Hematopoietic multipotent progenitor cell treated with erythropoietin and hydrocortisone succinate and interleukin-3 and kit ligand, for 6 days (in vitro differentiated cells): ENCODE measurements at regions not wholly inside any gene's neighbourhood (a gene's known extent, or its start where the extent isn't known, plus 50 kb on each side); places are given as distances from the start of the nearest gene placed in this dataset.
A peak's percentile ranks its signal among the peaks of the same experiment; 100 is the strongest.
"Not testable (repeated sequence)": the region's sequence is repeated elsewhere in the genome, so short reads cannot be mapped to it uniquely, and the experiment has no call there.

Source experiments
- DNase-seq: peaks from one replicate; pipeline ENCODE4 v3.0.0-alpha.2; 2015

DNA sequence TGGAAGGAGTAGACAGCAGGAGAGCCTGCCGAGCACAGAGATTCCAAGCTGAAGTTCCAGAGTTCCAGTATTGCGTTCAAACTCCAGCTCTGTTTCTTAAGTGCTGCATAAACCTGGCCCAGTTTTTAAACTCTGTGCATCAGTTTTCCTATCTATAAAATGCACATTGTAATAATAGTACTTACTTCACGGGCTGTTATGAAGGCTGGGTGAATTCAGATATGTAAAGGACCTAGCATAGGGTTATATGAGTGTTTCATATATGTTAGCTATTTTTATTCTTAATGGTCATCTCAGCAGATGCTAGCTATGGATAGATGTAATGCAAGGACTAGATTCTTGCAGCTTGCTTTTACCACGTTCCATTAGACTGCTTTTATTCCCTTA, 293.1 kb upstream of the SEMA3C start:
- peak; percentile 66 for DNase-seq

DNA sequence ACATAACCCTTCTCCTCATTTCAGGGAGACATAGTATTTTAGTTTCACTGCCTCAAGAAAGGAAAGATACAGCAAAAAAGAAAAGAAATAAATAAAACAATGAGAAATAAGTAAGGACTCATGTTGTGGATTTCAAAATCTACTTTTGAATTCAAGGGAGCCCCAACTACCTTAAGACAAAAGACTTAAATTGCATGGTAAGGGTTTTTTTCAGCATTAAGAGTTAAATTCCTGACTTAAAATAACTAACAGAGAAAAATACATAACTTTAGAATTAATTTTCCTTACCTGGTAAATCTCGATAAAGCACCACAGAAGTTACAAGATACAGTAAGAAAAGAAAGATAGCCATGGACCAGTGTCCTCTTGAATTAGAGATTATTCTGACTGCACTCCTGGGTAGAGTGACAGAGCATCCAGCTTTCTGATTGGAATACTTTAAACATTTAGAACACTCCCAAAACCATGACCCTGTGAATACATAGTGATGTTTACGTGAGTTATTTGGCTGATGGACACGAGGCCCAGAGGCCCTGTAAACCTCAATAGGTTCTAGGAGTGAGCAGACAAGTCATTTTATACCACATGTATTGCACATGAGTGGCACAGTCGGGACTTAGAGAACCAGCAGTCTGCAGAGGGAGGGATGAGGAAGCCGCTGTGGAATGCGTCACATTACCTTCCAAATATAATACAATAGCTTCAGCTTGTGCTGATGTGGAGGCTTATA, 292.5 kb upstream of the SEMA3C start:
- peak; percentile 56 for DNase-seq

DNA sequence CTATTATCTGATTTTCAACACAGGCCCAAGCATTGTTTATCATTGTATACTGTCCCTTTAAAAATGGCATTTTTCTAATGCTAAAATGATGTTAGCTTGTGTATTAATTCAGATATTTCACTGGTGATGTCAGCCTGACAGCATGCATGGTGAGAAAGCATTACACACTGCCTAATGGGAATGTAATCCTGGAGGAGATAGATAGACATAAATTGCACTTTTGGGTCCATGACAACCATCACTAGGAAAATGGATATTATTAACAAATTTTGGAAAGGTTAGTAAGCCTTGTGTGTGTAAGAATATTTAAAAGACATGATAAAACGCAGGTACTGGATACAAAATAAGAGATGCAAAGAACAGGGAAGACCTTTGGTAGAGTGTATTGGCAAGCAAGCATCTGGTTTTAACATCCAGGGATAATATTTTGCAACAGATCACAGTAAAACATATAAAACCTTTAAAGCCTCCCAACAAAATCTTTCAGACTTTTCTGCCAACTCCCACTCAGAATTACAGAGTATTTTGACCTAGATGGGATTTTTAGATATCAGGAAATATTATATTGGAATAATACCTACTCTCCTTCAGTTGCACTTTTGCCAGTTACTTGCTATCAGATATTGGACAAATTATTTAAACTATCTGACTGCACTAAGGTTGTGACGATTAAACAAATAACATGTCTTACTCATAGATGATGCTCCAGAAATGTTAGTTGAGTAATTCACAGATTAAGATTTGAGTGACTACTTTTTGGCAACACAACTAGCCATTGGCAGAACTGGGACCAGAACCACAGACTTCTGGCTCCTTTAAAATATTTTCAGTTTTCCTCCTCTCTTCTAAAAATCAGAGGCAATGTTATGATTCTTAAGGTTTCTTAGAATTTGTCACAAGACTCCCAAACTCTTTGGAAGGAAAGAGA, 291.6 kb upstream of the SEMA3C start:
- DNase-seq = peak; percentile 29

DNA sequence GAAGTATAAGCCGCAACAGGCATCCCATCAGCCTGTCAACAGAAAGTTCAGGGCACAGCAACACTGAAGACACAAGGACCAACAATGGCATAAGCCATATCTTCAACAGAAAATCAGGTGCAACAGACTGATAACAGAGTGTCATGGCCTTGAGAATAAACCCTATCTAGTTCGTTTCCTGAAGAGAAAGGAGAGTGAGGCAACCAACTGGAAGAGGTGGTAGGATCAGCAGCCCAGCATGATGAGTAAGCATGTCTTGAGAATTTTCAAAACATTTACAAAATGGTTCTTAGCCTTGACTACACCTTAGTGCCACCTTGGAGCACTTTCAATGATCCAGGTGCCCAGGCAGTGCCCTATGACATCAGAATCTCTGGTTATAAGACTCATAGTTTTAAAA, 290.2 kb upstream of the SEMA3C start:
- peak; percentile 94 for DNase-seq

DNA sequence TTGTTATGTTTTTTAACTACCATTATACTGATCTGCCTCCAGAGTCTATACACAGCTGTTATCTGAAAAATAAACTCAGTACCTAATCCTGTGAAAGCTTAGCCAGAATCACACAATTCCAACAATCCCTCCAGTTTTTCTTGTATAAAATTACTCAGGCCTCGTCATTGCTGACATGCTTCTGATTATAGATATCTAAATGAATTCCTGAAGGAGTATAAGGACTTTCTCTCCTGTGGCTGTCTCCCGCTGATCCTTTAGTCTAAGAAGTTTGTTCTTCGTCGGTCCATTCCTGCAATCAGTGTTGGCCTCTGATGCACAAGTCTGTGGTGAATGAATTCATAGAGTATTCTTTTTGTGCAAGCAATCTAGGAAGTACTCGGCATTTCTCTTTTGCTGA, 288.9 kb upstream of the SEMA3C start:
- DNase-seq = no peak

DNA sequence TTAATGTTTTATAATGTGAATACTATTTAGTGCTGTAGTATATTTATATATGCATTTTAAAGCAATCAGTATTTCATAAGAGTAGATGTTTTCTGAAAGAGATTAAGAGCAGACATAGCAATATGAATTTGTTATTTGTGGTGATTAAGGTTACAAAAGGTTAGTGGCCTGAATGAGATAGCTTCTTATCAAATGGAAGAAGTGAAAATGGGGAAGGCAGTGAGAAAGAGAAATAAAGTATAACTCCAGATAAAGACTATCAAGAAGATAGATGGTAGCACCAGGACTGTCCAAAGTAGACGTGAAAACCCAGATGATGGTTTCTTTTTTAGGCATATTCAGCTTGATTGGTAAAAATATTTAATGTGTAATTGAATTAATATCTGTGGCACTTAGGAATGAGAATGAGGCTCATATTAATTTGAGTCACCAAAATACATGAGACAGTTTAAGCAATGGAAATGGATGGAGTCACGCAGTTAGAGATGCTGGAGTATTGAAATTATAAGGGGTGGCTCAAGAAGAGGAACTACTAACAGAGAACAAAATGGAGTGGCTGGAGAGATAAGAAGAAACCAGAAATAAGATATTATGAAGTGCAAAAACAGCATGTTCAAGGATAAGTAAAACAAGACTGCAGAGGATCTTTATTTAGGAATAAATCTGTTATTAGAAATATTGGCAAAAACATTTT, 288.0 kb upstream of the SEMA3C start:
- DNase-seq = peak; percentile 73

DNA sequence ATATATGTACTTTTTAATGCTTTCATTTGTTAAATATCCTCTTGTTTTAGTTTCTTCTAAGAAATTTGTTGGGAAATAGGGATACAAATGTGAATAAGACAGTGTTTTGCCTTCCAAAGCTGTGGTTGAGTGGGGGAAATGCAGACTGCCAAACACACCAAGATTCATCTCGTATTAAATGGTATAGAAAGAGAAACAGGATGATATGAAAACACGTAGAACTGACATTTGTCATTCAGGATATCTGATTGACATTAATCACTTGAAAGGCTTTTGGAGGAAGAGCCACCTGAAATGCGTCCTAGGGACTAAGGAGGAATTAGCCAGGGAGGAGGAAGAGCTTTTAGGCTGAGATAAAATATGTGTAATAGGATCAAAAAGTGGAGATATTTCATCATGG, 287.4 kb upstream of the SEMA3C start:
- peak; percentile 10 for DNase-seq

DNA sequence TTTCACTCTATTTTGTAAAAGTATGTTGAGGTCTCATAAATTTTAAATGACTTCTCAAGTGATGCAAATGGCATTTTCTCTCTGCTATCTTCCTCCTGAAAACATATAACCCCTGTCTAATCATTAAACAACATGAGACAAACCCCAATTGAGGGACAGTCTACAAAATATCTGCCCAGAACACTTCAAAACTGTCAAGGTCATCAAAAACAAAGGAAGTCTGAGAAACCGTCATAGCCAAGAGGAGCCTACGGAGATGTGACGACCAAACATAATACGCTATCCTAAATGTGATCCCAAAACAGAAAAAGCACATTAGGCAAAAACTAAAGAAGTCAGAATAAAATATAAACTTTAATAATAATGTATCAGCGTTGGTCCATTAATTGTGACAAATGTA, 282.3 kb upstream of the SEMA3C start:
- DNase-seq = no peak

DNA sequence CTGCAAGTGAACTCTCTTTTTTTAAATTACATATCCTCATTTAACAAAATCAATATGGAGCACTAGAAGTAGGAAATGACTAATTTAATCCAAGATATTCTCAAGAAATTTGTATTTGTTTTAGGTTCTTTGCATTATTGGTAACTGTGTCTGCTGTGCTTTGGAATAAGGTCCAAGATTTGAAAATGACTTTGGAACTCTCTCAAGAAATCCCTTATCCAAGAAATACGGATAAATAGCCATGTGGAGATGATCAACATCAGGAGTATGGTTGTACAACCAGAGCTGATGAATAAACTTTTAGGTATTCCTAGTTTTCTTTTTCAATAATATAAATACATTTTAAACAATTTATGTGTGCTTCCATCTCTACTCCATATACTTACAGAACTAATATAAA, 279.9 kb upstream of the SEMA3C start:
- no peak for DNase-seq

DNA sequence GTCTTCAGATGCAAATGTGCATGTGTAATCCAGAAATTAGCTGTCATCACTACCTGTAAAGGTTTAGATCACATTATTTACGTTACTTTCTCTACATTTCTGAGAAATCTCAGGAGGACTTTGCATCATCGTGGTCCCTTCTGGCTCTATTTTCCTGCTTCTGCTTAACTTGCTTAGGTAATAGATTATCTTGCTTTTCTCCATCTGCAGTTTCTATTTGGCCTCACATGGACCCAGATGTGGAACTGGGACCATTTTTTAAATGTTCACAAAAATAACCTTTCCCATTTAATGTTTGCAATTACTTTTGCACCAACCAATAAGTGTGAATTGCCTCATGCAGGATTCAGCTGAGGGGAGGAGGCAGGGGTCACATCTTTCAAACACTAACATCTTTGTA, 278.4 kb upstream of the SEMA3C start:
- no peak for DNase-seq

DNA sequence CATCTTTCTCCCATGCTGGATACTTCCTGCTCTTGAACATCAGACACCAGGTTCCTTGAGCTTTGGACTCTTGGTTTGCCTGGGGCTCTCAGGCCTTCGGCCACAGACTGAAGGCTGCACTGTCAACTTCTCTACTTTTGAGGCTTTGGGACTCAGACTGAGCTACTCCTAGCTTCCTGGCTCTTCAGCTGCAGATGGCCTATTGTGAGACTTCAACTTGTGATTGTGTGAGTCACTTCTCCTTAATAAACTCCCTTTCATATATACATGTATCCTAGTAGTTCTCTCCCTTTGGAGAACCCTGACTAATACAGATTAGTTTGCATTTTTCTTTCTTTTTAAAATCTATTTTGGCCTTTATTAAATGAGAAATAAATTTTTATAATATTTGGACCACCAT, 276.2 kb upstream of the SEMA3C start:
- DNase-seq = no peak

DNA sequence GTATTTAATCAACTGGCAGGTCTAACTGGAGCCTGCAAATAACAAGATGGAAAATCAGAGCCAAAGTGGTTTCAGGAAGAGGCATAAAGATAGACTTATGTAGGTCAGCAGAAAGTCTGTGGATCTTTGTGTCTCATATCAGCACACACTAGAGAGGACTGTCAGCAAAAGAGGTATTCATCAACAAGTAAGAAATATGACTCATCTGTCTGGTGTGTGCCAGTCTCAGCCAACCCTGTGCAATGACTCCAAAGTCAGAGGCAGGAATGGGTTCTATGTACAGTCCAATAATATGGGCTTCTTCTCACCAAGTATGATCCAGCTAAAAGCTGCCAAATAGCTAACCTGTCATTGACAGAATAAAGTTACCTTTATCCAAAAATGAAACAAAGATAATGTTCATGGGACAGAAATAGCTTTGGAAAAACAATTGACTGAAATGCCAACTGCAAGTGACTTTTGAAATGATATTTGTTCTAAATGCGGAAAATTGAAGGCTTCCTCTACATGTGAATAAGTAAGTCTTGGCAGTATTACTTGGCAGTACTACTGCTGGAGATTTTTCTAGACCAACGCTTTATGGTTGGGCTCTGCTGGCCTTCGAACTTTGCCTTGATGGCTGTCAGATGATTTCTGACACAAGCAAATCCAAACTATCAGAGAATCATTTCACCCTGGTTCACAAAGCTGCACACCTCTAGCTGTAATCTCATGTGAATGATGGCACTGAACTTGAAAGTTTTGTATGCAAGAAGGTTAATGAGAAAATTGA, 272.3 kb upstream of the SEMA3C start:
- DNase-seq = peak; percentile 35

DNA sequence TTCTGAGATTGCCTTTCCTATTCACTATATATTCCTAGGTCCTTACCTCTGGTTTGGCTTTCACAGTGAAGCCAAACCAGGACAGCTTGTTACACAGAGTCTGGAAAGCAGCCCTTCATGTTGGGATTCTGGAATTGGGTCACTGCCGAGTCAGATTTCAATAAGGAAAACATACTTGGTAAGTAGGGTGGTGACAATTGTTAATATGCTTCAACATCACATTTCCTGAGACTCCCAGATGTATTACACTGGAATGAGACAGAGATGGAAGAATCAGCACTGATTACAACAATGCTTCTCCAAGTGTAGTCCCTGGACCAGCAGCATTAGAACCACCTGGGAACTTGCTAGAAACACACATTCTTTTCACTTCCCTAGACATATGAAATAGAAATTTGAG, 268.9 kb upstream of the SEMA3C start:
- no peak for DNase-seq

DNA sequence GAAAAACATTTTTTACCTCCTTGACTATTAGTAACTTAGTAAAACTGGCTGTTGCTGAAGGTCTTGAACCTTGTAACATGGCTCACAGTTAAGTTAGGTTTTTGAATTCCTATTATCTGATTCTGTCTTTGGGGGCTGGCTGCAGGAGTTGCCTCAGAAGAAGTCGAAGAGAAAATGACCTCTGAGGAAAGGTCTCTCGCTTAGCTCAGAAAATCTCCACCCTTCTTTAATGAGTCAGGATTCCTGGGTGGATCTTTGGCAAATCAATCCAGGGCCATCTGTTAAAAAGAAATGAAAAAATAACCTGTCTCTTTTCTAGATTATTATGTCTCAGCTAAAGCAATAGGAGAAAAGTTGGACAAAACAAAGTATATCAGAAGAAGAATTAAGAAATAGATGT, 267.8 kb upstream of the SEMA3C start:
- no peak for DNase-seq

DNA sequence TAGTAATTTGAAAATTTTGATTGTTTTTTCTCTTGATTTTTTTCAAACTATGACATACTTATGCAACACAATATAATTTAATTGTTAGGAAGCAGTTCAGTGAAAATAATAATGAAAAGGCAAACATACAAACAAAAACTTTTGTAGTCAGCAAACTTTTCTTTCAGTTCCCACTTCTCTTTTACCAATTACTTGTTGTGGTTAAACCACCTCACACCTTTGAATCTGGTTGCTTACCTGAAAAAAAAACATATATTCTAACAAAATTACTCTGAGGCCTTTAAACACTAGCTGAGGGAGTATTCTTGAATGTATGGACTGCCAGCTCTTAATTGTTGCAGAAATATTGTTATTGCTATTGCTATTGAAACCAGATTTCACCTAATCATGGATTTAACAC, 266.2 kb upstream of the SEMA3C start:
- DNase-seq = no peak

DNA sequence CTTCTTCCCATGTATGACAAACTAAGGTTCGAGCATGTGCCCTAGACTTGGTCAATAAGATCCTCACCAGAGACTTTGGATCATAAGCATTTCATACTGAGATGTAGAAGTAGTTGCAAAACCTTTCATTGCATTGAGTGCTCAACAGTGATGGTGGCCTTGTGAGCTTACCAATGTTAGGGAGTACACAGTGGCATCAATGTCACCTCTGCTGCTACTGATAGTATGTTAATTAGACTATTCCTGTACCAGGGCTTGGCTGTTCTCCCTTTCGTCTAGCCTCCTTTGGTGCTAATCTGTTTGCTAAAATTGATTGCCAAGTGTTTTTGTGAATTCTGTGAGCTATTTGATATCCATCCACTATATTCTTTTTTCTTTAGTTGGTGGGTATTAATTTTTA, 264.5 kb upstream of the SEMA3C start:
- DNase-seq = no peak

DNA sequence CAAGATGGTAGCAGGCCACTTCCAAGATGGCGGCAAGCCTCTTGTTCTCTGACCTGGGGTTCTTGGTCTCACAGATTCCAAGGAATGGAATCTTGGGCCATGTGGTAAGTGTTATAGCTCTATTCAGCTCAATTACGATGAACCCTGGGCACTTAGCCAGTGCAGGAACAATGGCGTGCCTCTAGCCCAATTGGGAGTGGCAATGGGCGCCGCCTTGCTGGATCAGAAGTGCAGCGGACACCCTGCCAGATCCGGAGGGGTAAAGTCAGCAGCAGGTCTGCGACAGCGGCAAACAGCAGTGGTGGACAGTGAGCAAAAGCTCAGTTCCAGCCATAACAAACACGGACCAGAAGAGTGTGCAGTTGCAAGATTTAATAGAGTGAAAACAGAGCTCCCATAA, 263.2 kb upstream of the SEMA3C start:
- DNase-seq = not testable (repeated sequence)

DNA sequence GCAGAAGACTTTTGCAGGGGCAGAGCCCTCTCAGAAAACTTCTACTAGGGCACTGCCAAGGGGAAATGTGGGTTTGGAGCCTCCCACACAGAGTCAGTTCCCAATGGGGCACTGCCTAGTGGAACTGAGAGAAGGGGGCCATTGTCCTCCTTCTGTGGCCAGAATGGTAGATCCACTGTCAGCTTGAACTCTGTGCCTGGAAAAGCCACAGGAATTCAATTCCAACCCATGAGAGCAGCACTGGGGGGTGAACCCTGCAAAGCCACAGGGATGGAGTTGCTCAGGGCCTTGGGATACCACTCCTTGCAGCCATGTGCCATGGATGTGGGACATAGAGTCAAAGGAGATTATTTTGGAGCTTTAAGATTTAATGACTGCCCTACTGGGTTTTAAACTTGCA, 262.2 kb upstream of the SEMA3C start:
- DNase-seq = no peak

DNA sequence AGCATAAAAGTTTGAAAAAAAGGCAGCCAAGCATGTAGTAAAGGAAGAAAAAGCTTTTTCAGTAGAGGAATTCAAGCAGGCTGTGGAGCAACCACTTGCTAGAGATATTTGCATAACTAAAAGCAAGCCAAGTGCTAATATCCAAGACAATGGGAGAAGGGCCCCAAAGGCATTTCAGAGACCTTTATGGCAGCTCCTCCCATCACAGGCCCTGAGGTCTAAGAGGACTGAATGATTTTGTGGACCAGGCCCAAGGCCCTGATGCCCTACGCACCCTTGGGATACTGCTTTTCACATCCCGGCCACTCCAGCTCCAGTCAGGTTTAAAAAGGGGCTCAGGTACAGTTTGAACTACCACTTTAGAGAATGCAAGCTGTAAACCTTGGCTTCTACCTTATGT, 261.7 kb upstream of the SEMA3C start:
- no peak for DNase-seq

DNA sequence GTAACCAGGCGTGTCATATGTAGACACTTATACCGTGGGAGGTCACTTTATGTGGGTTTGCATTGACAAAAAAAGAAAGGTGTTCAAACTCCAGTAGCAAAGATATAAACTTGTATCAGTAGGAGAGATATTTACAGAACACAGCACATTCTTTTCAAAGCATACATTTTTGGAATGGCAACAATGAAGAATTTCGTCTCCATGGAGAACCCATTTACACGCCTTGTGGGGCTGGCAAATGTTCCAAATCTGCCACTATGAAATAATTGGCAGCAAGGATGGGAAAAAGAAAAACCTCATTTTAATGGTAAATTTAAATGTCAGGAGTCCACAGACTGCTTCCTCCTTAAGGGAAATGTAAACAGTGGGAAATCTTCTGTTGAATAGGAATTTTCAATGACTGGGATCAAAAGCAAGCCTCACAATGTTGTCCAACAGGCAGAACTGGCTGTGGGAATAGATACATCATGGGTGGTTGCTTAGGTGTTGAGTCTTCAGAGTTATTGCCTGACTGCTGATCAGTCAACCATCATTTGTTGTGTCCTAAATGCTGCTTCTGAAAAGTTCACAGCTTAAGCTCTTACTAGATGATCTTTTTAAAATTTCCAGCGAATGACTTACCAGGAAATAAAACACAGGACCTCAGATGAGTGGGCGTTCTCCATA, 256.6 kb upstream of the SEMA3C start:
- DNase-seq = no peak

DNA sequence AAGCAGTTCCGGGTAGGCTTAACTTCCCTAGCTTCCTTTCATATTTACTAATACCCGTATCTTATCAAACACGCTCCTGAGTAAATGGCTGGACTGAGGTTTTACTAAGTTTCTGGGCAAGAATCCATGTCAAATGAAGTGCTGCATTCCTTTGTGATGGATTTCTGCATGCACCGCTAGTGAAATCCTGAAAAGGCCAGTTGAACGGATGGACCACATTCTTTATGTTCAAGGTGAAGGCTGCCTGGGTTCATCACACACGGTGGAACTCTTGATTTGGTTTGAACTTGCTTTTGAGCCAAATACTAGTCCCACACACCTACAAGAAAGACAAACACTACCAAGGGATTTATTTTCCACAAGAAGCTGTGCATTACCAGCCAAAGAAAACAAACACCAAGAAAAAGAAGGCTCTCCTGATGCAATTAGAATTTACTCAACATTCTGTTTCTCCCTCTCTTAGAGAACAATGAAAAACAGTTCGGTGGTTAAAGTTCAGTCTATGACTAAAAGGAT, 255.0 kb upstream of the SEMA3C start:
- no peak for DNase-seq

DNA sequence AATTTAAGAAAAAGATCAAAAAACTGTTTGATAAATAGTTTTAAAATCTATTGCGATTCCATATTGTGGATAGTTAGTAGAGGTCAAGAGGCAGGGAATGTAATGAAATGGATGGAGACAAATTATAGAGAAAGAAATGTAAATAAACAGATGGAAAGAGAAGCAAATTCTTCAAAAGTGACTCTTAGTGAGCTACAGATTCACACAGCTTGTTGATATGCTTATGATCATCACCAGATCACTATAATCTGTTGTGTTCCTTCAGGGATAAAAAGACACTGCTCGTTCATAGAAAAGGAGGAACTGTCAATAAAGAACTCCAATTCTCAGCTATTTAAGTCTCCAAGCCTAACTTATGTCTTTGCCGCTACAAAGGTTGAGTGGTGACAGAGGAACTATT, 251.4 kb upstream of the SEMA3C start:
- DNase-seq = no peak
